ENCODE measurements at regions not wholly inside any gene's neighbourhood (a gene's known extent, or its start where the extent isn't known, plus 50 kb on each side); places are given as distances from the start of the nearest gene placed in this dataset.

DNA sequence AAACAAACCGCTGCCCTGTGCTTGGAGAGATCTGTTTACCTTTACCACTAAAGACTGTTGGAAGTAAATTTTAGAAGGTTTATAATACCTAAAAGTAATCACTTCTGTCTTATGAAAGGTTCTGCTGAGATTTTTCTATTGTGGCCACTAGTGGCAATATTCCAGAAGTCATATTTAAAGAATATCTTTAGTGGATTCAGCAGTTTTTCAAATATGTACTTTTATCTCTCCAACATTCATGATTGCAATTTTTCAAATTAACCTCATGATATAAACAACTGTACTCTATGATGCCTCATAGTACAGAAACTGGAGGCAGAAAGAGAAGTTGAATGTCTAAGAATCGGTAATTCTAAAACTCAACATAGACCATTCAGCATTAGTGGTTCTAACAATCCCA, 53.2 kb upstream of the USPL1 start:
- Mint-ChIP-seq H3K4me1 (no peaks in the 10 kb centered on the region), H3K27ac (no peak overlapping the region), H3K27me3 (peaks cover 22% of the 10 kb centered on the region), H3K36me3 (ENCODE audit: low read depth) (peaks cover 3% of the 10 kb centered on the region), H3K4me3 (no peak overlapping the region)
- no peaks in the 10 kb centered on the region for H3K9me3 ChIP-seq (ENCODE audit: control insufficient read depth, low read length, poor library complexity, severe bottlenecking)
- DNase-seq (no peak), ATAC-seq (no peak)

DNA sequence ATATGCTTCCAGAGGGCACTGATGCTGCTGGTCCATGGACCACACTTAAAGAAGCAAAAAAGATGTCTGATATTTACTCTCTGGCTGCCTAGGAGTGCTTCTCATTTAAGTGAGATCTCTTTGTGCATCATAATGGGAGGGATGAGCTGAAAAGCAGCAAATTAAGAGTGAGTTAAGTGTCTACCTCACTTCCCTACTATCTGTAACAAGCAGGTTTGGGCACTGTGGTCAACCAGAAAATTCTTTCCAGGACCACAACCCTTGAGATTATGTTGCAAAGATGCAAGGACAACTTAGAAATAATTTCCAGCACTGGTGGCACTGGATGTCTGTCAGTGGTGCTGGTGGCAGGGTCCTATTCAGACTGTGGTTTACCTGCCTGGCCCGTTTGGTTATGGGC, 52.1 kb upstream of the USPL1 start:
- peaks cover 3% of the 10 kb centered on the region for H3K36me3 Mint-ChIP-seq (ENCODE audit: low read depth)
- ATAC-seq (no peak), DNase-seq (no peak)
- H3K27me3 Mint-ChIP-seq = peaks cover 10% of the 10 kb centered on the region
- peaks cover 6% of the 10 kb centered on the region for H3K4me1 Mint-ChIP-seq
- no peak overlapping the region for H3K4me3 Mint-ChIP-seq
- H3K9me3 ChIP-seq (ENCODE audit: control insufficient read depth, low read length, poor library complexity, severe bottlenecking) = no peaks in the 10 kb centered on the region
- no peak overlapping the region for H3K27ac Mint-ChIP-seq

DNA sequence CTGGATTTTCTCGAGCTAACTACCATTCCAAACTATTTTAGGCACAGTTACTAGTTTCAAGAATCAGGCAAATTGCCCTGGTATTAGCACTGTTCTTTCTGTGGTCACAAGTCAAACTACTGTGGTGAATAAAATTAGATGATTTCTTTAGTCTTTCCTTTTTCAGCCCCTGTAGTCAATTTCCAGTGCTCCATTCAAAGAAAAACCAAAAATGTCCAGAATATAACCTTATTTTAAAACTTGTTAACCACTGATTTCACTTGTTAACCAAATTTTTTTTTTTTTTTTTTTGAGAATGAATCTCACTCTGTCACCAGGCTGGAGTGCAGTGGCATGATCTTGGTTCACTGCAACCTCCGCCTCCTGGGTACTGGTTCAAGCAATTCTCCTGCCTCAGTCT, 50.6 kb upstream of the USPL1 start:
- peaks cover 6% of the 10 kb centered on the region for H3K4me1 Mint-ChIP-seq
- no peaks in the 10 kb centered on the region for H3K27me3 Mint-ChIP-seq
- H3K36me3 Mint-ChIP-seq (ENCODE audit: low read depth) = no peaks in the 10 kb centered on the region
- DNase-seq (no peak), ATAC-seq (no peak)
- no peak overlapping the region for H3K27ac Mint-ChIP-seq
- no peaks in the 10 kb centered on the region for H3K9me3 ChIP-seq (ENCODE audit: control insufficient read depth, low read length, poor library complexity, severe bottlenecking)
- no peak overlapping the region for H3K4me3 Mint-ChIP-seq

Measured in T-helper 17 cell (primary cell).